Panc1 (cell line): ENCODE measurements at regions not wholly inside any gene's neighbourhood (a gene's known extent, or its start where the extent isn't known, plus 50 kb on each side); places are given as distances from the start of the nearest gene placed in this dataset.

Experiments
- POLR2AphosphoS5 ChIP-seq: IDR thresholded peaks from 2 replicates; pipeline ENCODE4 v1.6.1; 2012; ENCODE audit warnings: mild to moderate bottlenecking, low read depth, low read length, moderate library complexity
- TCF7L2 ChIP-seq: IDR thresholded peaks from 2 replicates; pipeline ENCODE4 v1.6.1; 2011; ENCODE audit warnings: mild to moderate bottlenecking, low read depth, low read length, inconsistent platforms
- TF ChIP-seq, protein P1 (sequence below): fragments of 450-650 bp; IDR thresholded peaks from 2 replicates; pipeline ENCODE4 v1.5.1; 2017; ENCODE audit warnings: mild to moderate bottlenecking
- TF ChIP-seq, protein P2 (sequence below), 2 experiments: IDR thresholded peaks; 2 replicates each; pipeline ENCODE4 v1.6.1; 2011 to 2012; ENCODE audit warnings: low read depth in 2 of 2, control low read depth in 1 of 2, low read length in 1 of 2, mild to moderate bottlenecking in 1 of 2, moderate library complexity in 1 of 2; ENCODE audit not compliant: insufficient read depth in 1 of 2

- TF ChIP-seq, protein P1, sequence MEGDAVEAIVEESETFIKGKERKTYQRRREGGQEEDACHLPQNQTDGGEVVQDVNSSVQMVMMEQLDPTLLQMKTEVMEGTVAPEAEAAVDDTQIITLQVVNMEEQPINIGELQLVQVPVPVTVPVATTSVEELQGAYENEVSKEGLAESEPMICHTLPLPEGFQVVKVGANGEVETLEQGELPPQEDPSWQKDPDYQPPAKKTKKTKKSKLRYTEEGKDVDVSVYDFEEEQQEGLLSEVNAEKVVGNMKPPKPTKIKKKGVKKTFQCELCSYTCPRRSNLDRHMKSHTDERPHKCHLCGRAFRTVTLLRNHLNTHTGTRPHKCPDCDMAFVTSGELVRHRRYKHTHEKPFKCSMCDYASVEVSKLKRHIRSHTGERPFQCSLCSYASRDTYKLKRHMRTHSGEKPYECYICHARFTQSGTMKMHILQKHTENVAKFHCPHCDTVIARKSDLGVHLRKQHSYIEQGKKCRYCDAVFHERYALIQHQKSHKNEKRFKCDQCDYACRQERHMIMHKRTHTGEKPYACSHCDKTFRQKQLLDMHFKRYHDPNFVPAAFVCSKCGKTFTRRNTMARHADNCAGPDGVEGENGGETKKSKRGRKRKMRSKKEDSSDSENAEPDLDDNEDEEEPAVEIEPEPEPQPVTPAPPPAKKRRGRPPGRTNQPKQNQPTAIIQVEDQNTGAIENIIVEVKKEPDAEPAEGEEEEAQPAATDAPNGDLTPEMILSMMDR, result no peak
- TF ChIP-seq POLR2AphosphoS5 (no peak), TCF7L2 (no peak)
- TF ChIP-seq, protein P2, sequence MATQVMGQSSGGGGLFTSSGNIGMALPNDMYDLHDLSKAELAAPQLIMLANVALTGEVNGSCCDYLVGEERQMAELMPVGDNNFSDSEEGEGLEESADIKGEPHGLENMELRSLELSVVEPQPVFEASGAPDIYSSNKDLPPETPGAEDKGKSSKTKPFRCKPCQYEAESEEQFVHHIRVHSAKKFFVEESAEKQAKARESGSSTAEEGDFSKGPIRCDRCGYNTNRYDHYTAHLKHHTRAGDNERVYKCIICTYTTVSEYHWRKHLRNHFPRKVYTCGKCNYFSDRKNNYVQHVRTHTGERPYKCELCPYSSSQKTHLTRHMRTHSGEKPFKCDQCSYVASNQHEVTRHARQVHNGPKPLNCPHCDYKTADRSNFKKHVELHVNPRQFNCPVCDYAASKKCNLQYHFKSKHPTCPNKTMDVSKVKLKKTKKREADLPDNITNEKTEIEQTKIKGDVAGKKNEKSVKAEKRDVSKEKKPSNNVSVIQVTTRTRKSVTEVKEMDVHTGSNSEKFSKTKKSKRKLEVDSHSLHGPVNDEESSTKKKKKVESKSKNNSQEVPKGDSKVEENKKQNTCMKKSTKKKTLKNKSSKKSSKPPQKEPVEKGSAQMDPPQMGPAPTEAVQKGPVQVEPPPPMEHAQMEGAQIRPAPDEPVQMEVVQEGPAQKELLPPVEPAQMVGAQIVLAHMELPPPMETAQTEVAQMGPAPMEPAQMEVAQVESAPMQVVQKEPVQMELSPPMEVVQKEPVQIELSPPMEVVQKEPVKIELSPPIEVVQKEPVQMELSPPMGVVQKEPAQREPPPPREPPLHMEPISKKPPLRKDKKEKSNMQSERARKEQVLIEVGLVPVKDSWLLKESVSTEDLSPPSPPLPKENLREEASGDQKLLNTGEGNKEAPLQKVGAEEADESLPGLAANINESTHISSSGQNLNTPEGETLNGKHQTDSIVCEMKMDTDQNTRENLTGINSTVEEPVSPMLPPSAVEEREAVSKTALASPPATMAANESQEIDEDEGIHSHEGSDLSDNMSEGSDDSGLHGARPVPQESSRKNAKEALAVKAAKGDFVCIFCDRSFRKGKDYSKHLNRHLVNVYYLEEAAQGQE (IDR thresholded peaks at IDR 0.05; ENCODE audit: insufficient read depth in 1 of 2, low read depth in 2 of 2, low read length in 1 of 2), result no peak
Measured at GRCh38 chr11:33412241-33412640, 155.1 kb downstream of the HIPK3 start.
